HG02623 (cell line): ENCODE measurements at regions not wholly inside any gene's neighbourhood (a gene's known extent, or its start where the extent isn't known, plus 50 kb on each side); places are given as distances from the start of the nearest gene placed in this dataset.
"Not testable (repeated sequence)": the region's sequence is repeated elsewhere in the genome, so short reads cannot be mapped to it uniquely, and the experiment has no call there.

Experiments
- ATAC-seq: cut with Tn5 transposase; IDR thresholded peaks from one replicate; pipeline ENCODE4 v1.9.1; 2021; ENCODE audit warnings: moderate library complexity; ENCODE audit not compliant: unreplicated experiment

DNA sequence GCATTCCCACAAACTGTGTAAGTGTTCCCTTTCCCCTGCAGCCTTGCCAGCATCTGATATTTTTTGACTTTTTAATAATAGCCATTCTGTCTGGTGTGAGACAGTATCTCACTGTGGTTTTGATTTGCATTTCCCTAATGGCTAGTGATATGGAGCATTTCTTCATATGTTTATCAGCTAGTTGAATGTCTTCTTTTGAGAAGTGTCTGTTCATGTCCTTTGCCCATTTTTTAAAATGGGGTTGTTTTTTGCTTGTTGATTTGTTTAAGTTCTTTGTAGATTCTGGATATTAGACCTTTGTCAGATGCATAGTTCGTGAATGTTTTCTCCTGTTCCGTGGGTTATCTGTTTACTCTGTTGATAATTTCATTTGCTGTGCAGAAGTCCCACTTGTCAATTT is 492.8 kb downstream of the JRKL start:
- ATAC-seq = not testable (repeated sequence)

GRCh38 chr11:96885405-96885804 is 495.6 kb downstream of the JRKL start:
- no peak for ATAC-seq

- no peak for ATAC-seq
Observed at GRCh38 chr11:96885912-96886311, 496.1 kb downstream of the JRKL start.

- no peak for ATAC-seq
Observed at GRCh38 chr11:96893988-96894387, 504.2 kb downstream of the JRKL start.

GRCh38 chr11:96894587-96894986 is 504.8 kb downstream of the JRKL start:
- ATAC-seq = no peak

- ATAC-seq = no peak
Observed at GRCh38 chr11:96899971-96900370, 510.2 kb downstream of the JRKL start.

DNA sequence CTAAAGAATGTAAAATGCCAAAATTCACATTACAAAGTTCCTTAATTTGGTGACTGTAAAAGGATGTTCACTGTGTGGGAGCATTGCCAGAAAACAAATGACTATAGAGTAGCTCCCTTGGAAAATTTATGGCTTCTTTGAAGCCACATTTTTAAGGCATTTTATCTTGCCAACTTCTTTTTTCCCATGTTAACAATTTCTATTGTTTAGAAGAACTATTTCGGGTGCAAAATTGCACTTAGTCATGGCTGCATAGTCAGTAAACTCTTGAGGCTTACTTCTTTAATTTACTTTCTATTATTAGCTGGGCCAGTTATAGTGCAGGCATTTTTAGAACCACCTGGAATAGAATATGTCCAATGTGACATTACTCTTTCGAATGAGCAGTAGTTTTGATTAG is 515.3 kb downstream of the JRKL start:
- no peak for ATAC-seq

DNA sequence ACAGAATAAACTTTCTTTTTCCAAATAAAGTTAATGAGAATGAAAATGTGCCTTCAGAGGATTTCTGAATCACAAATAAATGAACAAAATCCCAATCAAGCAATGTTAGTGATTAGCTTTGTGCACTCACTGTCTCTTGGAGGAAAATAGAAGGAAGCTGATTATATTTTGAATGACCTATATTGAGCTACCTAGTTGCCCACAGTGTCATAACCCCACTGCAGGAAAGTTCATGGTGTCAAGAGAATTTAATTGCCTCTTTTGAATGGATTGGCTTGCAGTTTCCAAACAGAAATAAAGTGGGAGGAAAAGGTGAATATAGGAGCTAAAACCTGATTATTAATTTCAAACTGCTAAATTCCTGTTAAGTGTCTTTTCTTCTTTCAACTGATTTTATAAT is 515.9 kb downstream of the JRKL start:
- no peak for ATAC-seq

DNA sequence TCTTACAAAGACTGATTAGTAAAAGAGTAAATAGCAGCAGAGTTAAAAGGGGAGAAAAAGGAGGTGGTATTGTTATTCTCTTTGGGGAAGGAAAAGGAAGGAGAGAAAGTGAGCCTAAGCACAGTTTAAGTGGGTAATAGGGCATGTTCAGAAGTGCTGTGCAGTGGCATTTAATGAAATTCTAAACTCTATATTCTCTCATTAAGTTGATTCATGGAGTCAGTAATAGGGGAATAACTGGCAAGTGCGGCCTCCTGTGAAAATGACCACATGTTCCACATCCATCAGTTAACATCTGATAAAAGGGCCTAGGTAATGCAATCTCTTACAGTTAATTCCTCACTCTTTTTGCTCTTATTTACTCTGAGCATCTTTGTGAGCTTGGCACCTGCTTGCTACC is 516.7 kb downstream of the JRKL start:
- no peak for ATAC-seq

- ATAC-seq = no peak
Observed at GRCh38 chr11:96925862-96926261, 536.0 kb downstream of the JRKL start.

DNA sequence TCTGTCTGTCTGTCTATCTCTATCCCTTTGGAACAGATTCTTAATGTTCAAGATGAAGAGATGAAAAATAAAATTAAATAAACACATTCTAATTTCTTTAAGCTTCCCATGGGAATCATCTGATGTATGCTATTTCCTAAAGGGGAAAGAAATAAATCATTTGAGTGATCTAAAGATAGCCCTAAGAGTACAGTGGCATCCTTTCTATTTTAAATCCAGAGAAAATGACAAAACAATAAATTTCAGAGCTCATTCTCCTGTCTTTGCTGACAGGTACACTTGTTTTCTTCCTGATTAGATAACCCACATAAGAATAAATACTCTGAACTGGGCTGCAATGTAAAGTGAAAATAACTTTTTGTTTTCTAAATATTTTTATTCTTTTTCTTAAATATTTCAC is 550.4 kb downstream of the JRKL start:
- ATAC-seq = no peak

- no peak for ATAC-seq
Observed at GRCh38 chr11:96942855-96943254, 553.0 kb downstream of the JRKL start.

GRCh38 chr11:96943970-96944369 is 554.2 kb downstream of the JRKL start:
- ATAC-seq = no peak

GRCh38 chr11:96948066-96948465 is 558.3 kb downstream of the JRKL start:
- no peak for ATAC-seq

DNA sequence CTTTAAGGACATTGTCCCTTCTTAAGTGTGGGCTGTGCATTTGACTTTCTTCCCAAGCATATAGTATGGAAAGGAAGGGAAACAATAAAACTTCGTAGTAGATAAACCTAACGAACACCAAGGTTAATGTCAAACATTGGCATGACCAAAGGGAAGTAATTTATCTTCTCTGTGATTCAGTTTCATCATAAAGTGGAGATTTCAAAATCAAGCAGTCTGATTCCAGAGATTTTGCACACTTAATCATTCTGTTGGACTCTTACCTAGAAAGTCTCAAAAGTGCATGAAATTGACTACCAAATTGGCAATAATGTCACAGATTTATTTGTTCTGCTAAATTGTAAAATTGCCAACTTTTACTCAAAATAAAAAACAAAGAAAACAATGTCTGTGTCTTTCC is 559.7 kb downstream of the JRKL start:
- ATAC-seq = no peak

DNA sequence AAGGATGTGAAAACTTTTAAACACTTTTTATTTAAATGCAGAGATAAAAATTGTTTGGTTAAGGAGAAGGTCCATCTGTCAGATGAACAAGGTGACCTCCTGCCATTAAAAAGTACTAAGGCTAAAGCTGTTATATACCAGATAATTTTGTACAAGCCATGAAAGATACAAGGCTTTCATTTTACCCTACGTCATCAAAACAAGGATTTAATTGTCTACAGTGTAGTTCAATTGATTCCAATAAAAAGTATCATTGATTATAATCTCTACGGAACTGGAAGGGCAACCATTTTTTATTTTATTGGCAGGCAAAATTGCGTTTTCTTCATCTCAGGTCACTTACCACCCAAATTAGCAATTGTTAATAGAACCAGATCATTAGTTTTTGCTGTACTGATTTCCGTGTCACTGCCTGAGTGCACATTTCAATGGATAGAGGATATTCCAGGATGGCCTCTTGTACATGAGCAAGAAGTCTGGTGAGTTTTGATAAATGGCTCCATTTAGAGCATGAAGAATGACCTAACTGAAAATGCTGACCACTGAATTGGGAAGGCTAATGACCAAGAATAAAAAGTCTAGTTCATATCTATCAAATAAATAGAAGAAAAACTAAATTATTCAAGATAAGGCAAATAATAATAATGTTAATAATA is 564.9 kb downstream of the JRKL start:
- no peak for ATAC-seq

GRCh38 chr11:96960476-96960875 is 570.7 kb downstream of the JRKL start:
- no peak for ATAC-seq

GRCh38 chr11:96960926-96961325 is 571.1 kb downstream of the JRKL start:
- ATAC-seq = no peak

DNA sequence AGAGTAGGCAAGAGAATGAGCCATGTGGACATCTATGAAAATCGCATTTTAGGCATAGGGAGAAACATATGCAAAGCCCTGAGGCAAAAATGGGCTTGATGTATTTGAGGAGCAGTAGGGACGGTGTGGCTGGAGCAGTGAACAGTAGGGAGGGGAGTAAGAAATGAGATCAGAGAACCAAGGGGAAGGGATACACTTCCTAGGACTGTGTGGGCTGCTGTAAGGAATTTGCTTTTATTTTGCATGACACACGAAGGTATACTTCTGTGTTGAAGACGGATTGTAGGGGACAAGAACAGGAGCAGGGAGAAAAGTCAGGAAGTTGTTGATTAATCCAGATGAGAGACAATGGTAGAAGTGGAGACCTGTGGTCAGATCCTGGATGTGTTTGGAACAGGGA is 572.1 kb downstream of the JRKL start:
- ATAC-seq = no peak

GRCh38 chr11:96963375-96963774 is 573.6 kb downstream of the JRKL start:
- ATAC-seq = no peak

- no peak for ATAC-seq
Observed at GRCh38 chr11:96964661-96965060, 574.8 kb downstream of the JRKL start.

- ATAC-seq = no peak
Observed at GRCh38 chr11:96967616-96968015, 577.8 kb downstream of the JRKL start.

DNA sequence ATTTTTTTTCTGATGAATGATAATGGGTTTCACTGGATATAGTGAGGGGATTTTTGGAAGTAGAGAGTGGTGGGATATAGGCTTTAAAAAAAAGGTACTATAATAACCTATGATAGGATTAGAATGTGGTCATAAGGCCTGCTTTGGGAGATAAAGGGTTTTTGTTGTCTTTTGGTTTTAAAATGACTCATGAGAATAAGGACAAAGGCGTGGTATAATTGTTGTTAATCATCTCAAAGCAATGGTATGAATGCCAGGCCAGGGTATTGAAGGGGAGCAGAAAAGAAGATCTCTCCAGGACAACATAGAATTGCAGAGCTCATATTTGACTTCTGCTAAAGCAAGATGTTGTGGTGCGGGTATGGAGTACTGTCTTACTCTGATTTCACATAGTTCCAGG is 579.4 kb downstream of the JRKL start:
- no peak for ATAC-seq
